HEK293T (cell line): ENCODE measurements at regions not wholly inside any gene's neighbourhood (a gene's known extent, or its start where the extent isn't known, plus 50 kb on each side); places are given as distances from the start of the nearest gene placed in this dataset.

Experiments
- BHLHE40 ChIP-seq: fragments of 450-650 bp; IDR thresholded peaks from 2 replicates; pipeline ENCODE4 v1.6.1; 2016; ENCODE audit warnings: mild to moderate bottlenecking, moderate library complexity, borderline replicate concordance
- L3MBTL2 ChIP-seq: fragments of 450-650 bp; conservative IDR thresholded peaks from 2 replicates; pipeline ENCODE4 v1.6.1; 2016; ENCODE audit warnings: mild to moderate bottlenecking
- LEF1 ChIP-seq: fragments of 450-650 bp; IDR thresholded peaks from 2 replicates; pipeline ENCODE4 v1.6.1; 2017; ENCODE audit warnings: mild to moderate bottlenecking, borderline replicate concordance

- TF ChIP-seq BHLHE40 = no peak
- TF ChIP-seq LEF1 = no peak
- no peak for TF ChIP-seq L3MBTL2
Measured at GRCh38 chr22:49296561-49296960, 531.1 kb downstream of the BRD1 start.
